Inflammatory macrophage treated with lipopolysaccharide for 4 hours (primary cell): ENCODE measurements at regions not wholly inside any gene's neighbourhood (a gene's known extent, or its start where the extent isn't known, plus 50 kb on each side); places are given as distances from the start of the nearest gene placed in this dataset.
A peak's percentile ranks its signal among the peaks of the same experiment; 100 is the strongest.
"Not testable (repeated sequence)": the region's sequence is repeated elsewhere in the genome, so short reads cannot be mapped to it uniquely, and the experiment has no call there.

Source experiments
- DNase-seq: peaks from one replicate; pipeline ENCODE4 v3.0.0-alpha.2; 2020

DNA sequence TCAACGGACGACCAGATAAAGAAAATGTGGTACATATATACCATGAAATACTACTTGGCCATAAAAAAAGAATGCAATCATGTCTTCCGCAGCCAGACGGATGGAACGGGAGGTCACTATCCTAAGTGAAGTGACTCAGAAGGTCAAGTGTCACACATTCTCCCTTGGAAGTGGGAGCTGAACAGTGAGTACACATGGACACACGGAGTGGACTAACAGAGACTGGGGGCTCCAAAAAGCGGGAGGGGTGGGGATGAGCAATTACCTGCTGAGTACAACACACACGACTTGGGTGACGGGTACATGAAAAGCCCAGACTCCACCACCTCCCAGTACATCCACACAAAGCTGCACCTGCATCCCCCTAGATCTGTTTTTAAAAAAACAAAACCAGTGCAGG is 62.5 kb upstream of the TNK2 start:
- DNase-seq: not testable (repeated sequence)

DNA sequence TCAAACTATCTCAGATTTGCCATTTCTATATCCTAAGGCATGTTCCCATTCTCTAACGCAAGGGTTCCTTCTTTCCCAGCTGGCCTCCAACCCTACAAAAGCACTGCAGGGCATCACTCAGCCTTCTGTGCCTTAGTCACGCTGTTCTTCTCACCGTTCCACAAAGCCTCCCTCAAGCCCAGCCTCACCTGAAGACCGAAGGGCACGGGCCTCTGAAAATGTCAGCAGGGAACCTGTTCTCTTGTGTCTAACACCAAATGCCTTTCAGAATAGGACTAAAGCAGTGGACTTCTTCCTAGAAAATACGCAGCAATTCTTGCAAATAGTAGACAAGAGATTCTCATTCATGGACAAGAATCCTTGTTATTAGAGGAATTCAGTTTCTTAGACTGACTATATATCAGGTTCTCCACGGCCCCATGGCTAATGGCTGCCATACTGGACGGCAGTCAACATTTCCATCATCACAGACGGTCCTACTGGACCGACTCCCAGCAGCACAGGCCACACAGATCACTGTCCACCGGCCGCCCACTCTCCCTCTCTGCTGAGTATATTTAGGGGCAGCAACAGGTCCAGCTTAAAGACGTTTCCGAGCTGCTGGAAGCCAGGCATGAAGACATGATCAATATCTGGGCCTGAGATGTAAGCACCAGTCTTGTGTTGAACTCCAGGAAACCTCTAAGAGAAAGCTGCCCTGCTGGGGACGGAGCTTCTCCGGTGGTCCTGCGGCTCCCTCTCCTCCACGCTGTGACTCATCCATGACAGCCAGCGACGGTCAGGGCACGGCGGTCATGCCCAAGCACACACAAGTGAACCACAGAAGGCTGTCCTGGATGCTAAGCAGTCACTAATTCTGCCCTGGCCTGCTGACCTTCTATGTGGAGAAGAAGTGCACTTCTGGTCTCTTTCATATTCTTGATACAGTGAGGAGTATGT is 61.8 kb upstream of the TNK2 start:
- not testable (repeated sequence) for DNase-seq

DNA sequence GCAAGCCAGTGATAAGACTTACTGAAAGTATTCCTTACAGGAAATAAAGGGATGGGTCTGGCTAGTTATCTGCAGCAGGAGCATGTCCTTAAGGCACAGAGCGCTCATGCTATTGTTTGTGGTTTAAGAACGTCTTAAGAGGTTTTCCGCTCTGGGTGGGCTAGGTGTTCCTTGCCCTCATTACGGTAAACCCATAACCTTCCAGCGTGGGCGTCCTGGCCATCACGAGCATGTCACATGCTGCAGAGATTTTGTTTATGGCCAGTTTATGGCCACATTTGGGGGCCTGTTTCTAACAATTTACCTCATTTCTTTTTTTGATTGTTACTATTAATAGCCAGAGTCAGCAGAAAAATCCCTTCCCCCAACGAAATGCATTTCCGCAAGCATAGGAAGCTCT is 61.0 kb upstream of the TNK2 start:
- not testable (repeated sequence) for DNase-seq

DNA sequence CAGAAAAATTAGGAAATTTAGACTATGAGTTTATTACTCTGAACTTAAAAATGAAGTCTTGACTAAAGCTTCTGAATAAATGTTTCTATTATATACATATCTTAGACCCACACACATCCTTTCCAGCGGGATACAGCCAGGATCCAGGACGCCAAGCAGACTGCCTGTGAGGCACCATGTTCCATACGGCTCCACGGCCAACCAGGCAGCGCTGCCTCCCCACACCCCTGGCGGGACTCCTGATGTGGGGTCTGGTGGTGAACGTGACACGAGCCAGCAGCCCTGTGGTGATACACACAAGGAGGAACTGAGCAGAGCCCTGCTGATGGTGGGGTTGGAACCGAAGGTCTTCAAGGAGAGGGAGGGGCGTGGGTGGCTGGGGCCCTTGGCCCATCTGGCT is 59.8 kb upstream of the TNK2 start:
- not testable (repeated sequence) for DNase-seq

DNA sequence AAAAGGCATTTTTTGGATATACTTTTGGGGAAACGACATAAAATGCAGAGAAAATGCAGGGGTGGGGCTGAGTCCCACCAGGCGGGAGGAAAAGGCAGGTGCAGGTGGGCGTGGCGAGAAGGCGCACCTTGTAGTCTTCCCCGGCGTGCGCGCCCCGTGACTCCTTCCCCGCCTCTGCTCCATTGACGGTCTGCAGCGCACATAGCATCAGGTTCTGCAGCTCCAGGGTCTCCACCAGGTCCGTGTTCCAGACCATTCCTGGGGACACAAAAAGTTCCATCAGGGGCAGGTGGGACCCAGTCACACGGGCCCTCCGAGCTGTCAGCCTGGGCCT is 59.0 kb upstream of the TNK2 start:
- not testable (repeated sequence) for DNase-seq

DNA sequence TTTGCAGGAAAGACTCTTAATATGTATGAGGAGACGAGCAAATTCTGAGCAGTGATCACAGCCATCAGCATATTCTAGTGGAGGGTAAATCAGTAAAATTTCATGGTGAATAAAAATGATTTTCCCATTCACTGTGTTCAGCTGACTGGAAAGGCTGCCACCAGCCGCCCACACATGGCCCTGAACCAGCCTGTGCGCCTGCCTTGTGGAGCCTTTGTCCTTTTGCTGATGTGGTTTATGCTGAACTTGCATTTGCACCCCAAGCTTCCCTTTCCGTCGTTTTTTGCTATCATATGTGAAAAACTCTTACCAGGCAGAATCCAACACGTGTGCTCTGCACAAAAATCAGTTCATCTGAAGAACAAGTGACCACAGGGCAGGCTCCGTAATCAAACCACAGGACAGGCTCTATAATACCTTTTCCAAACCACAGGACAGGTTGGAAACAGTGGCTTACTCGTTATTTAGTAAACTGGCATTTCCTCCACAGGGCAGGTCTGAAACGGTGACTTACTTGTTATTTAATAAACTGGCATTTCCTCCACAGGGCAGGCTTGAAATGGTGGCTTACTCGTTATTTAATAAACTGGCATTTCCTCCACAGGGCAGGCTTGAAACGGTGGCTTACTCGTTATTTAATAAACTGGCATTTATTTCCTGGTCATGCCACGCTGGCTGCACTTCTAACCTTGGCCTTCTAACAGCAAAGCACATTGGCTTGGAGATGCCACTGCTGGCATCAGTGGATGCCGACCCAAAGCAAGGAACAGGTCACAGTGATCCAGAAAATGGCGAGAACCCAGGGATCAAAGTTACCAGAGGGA is 58.4 kb upstream of the TNK2 start:
- not testable (repeated sequence) for DNase-seq

DNA sequence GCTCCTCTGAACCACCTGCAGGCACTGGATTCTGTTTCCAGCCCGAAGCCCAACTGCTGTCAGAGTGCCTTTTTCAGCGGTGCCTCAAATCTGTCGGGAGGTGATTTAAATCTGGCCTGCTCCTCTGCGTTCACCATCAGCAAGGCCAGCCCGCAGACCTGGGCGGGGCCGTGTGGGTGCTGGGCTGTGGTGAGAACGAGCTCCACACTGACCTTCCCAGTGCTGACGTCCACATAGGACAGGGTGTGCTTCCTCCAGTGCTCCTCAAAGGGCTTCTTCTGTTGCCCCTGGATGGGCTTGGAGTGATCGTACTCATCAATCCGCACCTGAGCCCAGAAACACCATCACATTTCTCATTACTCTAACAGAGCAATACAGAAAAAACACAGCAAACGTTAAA is 56.9 kb upstream of the TNK2 start:
- DNase-seq: not testable (repeated sequence)

DNA sequence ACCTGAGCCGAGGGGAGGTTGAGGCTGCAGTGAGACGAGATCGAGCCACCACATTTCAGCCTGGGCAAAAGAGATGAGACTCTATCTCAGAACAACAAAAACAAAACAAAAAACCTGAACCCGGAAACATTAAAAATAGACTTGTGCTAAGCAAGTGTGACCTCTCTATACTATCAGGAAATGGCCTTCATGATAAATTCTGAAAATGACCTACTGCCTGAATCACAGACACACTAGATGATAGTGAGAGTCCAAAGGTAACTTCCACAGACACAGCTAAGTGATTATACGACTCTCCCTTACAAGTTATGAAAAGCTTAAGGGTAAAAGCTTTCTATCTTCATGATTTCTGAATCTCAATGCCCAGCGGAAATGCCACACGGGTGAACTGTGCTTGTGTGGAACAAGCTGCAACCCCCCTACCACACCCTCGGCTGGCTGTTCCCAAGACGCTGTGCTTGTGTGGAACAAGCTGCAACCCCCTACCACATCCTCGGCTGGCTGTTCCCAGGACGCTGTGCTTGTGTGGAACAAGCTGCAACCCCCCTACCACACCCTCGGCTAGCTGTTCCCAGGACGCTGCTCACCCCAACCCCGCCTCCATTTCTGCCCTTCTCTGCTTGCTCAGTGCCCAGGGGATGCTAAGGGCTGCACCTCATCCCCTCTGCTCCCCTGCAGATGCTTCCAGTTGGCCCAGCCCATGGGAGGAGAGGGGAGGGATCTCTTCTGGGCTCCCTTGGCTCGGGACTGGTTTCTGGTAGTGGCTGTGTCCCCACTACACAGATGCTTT is 56.2 kb upstream of the TNK2 start:
- DNase-seq: not testable (repeated sequence)

DNA sequence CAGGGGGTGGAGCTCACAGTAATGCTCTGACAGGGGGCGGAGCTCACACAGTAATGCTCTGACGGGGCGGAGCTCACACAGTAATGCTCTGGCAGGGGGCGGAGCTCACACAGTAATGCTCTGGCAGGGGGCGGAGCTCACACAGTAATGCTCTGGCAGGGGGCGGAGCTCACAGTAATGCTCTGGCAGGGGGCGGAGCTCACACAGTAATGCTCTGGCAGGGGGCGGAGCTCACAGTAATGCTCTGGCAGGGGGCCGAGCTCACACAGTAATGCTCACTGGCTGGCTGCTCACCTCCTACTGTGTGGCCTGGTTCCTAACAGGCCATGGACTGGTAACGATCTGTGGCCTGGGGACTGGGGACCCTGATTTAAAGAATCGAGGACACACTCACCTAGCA is 53.9 kb upstream of the TNK2 start:
- not testable (repeated sequence) for DNase-seq

DNA sequence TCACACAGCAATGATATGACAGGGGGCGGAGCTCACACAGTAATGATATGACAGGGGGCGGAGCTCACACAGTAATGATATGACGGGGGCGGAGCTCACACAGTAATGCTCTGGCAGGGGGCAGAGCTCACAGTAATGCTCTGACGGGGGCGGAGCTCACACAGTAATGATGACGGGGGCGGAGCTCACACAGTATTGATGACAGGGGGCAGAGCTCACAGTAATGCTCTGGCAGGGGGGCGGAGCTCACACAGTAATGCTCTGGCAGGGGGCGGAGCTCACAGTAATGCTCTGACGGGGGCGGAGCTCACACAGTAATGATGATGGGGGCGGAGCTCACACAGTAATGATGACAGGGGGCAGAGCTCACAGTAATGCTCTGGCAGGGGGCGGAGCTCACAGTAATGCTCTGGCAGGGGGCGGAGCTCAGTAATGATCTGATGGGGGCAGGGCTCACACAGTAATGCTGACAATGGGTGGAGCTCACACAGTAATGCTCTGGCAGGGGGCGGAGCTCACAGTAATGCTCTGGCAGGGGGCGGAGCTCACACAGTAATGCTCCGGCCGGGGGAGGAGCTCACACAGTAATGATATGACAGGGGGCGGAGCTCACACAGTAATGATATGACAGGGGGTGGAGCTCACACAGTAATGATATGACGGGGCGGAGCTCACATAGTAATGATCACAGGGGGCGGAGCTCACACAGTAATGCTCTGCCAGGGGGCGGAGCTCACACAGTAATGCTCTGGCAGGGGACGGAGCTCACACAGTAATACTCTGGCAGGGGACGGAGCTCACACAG is 52.8 kb upstream of the TNK2 start:
- peak; percentile 34 for DNase-seq

DNA sequence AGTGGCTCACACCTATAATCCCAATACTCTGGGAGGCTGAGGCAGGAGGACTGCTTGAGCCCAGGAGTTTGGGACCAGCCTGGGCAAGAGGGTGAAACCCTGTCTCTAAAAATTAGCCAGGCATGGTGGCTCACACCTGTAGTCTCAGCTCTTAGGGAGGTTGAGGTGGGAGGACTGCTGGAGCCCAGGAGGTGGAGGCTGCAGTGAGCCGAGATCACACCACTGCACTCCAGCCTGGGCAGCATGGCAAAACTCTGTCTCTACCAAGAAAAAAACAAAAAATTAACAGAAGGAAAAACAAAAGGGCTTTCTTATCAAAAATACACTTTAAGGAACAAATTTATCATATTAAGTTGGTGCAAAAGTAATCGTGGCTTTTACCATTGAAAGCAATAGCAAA is 51.8 kb upstream of the TNK2 start:
- not testable (repeated sequence) for DNase-seq

DNA sequence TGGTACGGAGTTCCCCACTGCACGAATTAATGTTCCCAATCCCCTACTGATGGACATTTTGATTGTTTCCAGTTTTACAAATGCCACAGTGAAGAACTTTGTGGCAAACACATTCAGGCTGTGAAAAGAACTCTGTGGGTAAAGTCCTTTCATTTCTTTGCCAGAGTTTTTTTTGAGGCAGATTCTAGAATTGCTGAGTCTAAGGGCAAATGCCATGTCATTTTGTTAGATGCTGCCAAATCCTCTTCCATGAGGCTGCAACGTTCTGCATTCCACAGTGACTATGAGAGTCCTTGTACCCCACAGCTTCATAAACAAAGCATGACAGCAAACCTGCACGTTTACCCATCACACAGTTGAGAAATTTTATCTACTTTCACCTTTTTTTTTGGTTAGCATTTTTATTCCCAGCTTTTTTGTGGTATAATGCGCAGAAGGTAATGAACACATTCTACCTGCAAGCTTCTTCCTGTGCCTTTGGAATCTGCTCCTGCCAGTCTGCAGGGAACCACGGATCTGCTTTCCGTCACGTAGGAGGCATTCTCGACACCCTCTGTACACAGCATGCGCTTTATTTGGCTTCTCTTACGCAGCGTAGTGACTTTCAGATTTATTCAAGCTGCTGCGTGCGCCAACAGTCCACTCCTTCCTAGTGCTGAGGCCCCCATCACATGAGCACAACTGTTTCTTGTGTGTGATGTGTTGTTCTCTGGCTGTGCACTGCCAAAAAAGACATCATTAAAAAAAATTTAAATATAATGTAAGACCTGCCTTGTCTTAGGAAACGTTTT is 51.2 kb upstream of the TNK2 start:
- not testable (repeated sequence) for DNase-seq

DNA sequence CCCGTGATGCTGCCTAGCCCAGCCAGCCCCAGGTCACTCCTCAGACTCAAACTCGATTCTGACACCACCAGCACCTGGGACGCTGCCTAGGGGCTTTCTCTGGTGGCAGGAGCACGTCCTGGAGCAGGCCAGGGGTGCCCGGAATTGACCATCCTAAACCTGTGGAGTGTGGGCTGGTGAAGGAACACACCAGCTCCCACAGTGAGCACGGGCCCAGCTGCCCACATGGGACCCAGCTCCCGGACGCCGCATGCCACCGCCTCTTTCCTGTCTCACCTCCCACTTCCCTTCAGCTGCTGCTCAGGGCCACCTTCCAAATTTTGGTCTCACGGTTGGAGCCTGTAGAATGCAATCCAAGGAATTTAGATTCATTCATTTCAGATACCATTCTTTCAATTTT is 50.4 kb upstream of the TNK2 start:
- not testable (repeated sequence) for DNase-seq
